ENCODE measurements at regions not wholly inside any gene's neighbourhood (a gene's known extent, or its start where the extent isn't known, plus 50 kb on each side); places are given as distances from the start of the nearest gene placed in this dataset.
"Not testable (repeated sequence)": the region's sequence is repeated elsewhere in the genome, so short reads cannot be mapped to it uniquely, and the experiment has no call there.

DNA sequence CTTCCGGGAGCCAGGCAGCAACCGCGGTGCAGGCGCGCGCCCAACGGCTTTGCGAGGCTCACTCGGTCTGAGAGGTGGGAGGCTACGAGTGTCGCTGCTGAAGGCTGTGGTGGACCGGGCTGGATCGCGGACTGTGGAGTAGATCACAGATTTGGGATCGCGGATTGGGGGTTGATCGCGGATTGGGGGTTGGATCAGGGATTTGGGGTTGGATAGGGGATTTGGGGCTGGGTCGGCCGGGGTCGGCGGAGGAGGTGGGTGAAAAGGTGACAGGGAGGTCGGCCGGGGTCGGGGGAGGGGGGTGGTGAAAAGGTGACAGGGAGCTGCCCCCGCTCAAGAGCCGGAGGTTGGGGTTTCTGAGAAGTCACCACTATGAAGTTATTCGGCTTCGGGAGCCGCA is 1433.6 kb upstream of the TPTE start:
- not testable (repeated sequence) for DNase-seq; H3K36me3 Mint-ChIP-seq (ENCODE audit: insufficient read depth); H3K27me3 Mint-ChIP-seq; ATAC-seq (replicated peaks); H3K9me3 Mint-ChIP-seq; H3K4me1 Mint-ChIP-seq (ENCODE audit: low read depth in 2 of 2); H3K27ac Mint-ChIP-seq; H3K4me3 Mint-ChIP-seq

DNA sequence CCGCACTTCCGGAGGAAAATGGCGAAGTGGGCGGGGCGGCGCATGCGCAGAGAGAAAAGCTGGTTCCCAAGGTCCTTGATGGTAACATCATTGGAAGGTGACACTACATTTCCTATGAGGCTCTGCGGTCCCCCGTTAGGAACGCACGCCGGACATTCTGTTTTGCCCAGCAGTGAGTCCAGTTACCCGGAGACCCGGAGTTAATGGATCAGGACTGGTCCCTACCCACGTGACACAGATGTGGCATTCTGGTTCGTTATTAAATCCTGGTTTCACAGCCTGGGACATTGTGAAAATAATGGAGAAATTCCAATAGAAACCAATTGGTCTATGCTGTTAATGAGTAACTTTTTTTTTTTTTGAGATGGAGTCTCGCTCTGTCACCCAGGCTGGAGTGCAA is 1391.6 kb upstream of the TPTE start:
- not testable (repeated sequence) for ATAC-seq (replicated peaks); H3K27ac Mint-ChIP-seq; H3K27me3 Mint-ChIP-seq; H3K4me1 Mint-ChIP-seq (ENCODE audit: low read depth in 2 of 2); H3K36me3 Mint-ChIP-seq (ENCODE audit: insufficient read depth); H3K9me3 Mint-ChIP-seq; H3K4me3 Mint-ChIP-seq; DNase-seq

DNA sequence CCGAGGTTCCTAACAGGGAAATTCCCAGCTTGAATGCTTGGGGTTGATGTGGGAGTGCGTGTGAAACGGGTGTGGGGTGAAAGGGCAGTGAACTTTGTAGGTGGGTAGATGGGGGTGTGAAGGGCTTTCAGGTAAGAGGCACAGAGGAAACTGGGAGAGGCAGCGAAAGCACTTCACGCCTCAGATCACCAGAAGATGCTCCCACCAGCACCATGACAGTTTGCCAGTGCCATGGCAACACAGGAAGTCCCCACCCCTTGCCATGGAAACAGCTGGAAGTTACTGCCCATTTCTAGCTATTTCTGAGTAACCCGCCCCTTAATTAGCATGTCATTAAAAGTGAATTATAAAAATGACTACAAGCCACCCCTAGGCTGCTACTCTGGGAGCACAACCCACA is 1390.6 kb upstream of the TPTE start:
- H3K4me1 Mint-ChIP-seq (ENCODE audit: low read depth in 2 of 2), result not testable (repeated sequence)

More for the DNA sequence above, 1390.6 kb upstream of the TPTE start:
- not testable (repeated sequence) for ATAC-seq (replicated peaks); DNase-seq; H3K4me3 Mint-ChIP-seq; H3K27ac Mint-ChIP-seq; H3K36me3 Mint-ChIP-seq (ENCODE audit: insufficient read depth); H3K27me3 Mint-ChIP-seq; H3K9me3 Mint-ChIP-seq

All from effector memory CD8-positive, alpha-beta T cell (primary cell).